ENCODE measurements at regions not wholly inside any gene's neighbourhood (a gene's known extent, or its start where the extent isn't known, plus 50 kb on each side); places are given as distances from the start of the nearest gene placed in this dataset.

DNA sequence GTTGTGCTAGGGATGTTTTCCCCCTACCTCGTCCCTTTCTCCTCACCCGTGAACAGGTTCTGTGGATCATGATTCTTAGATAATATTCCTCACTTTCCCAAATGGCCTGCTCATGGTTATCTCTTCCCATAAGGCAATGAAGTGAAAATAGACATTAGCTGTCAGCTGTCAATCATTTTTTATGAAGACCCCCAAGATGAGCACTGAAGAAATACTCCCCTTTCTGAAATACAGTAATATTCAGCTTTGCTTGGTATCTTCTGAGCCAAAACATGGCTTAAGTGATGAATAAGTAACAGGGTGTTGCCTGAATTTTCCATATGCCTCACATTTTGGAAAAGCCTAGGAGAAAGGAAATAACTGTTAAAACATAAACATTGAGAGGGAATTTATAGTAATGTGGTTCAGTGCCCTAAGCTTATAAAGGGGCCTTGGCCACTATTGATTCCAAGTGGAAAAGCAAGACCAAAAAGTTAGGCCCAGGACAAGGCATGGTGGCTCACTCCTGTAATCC lies 70.7 kb upstream of the NAP1L1 start:
- no peak overlapping the region for H3K27ac Mint-ChIP-seq
- no peak overlapping the region for H3K4me3 ChIP-seq (ENCODE audit: low read length)
- H3K27ac ChIP-seq (ENCODE audit: low read depth, low read length): no peak overlapping the region
- H3K4me1 Mint-ChIP-seq: peaks cover 5 to 28% (median 16%) of the 10 kb centered on the region in 7 donors
- ChIA-PET POLR2A (no interaction called here), CTCF (no interaction called here)
- peaks cover 0 to 4% (median 0%) of the 10 kb centered on the region in 11 donors for H3K9me3 Mint-ChIP-seq
- intact Hi-C loops (cut with micrococcal nuclease): loop anchor here (5.0 to 10.0 kb wide), 4 partner anchors 190 to 630 kb away; partner anchors contain the start of gene BBS10 (in 2 of the 2)
- H3K4me3 Mint-ChIP-seq: no peak overlapping the region
- no peaks in the 10 kb centered on the region for H3K27me3 ChIP-seq (ENCODE audit: control insufficient read depth in 2 of 2, insufficient read depth in 2 of 2, low read length in 2 of 2)
- DNase-seq (no peak), ATAC-seq (no peak)
- no peaks in the 10 kb centered on the region for H3K36me3 ChIP-seq (ENCODE audit: control insufficient read depth in 2 of 3, insufficient read depth in 3 of 3, low read length in 3 of 3)
- H3K36me3 Mint-ChIP-seq: no peaks in the 10 kb centered on the region
- H3K9me3 ChIP-seq (ENCODE audit: control insufficient read depth in 2 of 3, low read length in 3 of 3): no peaks in the 10 kb centered on the region
- no peaks in the 10 kb centered on the region for H3K27me3 Mint-ChIP-seq
- no peaks in the 10 kb centered on the region for H3K4me1 ChIP-seq (ENCODE audit: control insufficient read depth in 2 of 2, insufficient read depth in 2 of 2, low read length in 2 of 2)

DNA sequence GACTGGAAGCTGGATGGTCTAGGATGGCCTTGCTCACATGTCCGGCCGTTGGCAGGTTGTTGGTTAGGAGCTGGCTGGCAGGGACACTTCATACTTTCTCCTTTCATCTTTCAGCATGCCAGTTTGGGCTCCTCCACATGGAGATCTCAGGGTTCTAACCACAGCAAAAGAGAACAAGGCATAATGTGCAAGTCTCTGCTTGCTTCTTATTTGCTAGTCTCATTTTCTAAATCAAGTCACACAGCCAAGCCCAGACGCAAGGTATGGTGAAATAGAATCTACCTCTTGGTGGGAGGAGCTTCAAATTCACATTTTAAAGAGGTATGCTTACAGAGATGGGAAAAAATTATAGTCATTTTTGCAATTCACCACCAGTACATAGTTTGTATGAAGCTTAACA lies 69.1 kb upstream of the NAP1L1 start:
- H3K27ac ChIP-seq (ENCODE audit: low read depth, low read length): no peak overlapping the region
- H3K27me3 Mint-ChIP-seq: no peaks in the 10 kb centered on the region
- H3K9me3 Mint-ChIP-seq: peaks cover 0 to 4% (median 0%) of the 10 kb centered on the region in 11 donors
- DNase-seq: no peak
- H3K27me3 ChIP-seq (ENCODE audit: control insufficient read depth in 2 of 2, insufficient read depth in 2 of 2, low read length in 2 of 2): no peaks in the 10 kb centered on the region
- intact Hi-C loops (cut with micrococcal nuclease): loop anchor here (10.0 kb wide), 2 partner anchors 191 to 629 kb away; partner anchors contain the start of gene BBS10 (in 1 of the 2)
- no peaks in the 10 kb centered on the region for H3K36me3 Mint-ChIP-seq
- H3K4me1 ChIP-seq (ENCODE audit: control insufficient read depth in 2 of 2, insufficient read depth in 2 of 2, low read length in 2 of 2): no peaks in the 10 kb centered on the region
- no peaks in the 10 kb centered on the region for H3K9me3 ChIP-seq (ENCODE audit: control insufficient read depth in 2 of 3, low read length in 3 of 3)
- H3K36me3 ChIP-seq (ENCODE audit: control insufficient read depth in 2 of 3, insufficient read depth in 3 of 3, low read length in 3 of 3): no peaks in the 10 kb centered on the region
- peaks cover 4 to 15% (median 10%) of the 10 kb centered on the region in 7 donors for H3K4me1 Mint-ChIP-seq
- no peak for ATAC-seq
- H3K4me3 ChIP-seq (ENCODE audit: low read length): no peak overlapping the region
- ChIA-PET CTCF (no interaction called here), POLR2A (no interaction called here)
- no peak overlapping the region for H3K4me3 Mint-ChIP-seq
- no peak overlapping the region for H3K27ac Mint-ChIP-seq

DNA sequence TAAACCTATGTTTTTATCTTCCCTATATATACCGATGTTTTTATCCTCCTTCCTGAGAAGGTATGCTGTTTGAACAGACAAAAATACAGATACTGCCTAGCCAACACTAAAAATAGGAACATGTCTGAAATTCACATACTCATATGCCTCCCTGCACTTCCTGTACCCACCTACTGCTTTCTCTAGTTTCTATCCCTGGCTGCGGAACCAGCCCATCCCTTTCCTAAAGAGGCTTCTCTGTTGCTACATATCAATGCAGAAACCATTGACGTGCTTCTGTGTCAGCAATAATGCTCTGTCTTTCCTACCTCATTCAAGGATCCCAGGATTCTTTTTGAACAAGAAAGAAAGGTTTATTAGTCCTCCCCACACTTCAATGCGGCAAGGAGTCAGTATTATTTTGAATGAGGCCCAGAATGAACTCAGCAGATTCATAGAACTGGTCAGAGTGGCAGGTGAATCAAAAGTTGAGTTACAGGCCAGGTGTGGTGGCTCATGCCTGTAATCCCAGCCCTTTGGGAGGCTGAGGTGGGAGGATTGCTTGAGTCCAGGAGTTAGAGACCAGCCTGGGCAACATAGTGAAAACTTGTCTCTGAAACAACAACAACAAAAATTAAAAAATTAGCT lies 67.8 kb upstream of the NAP1L1 start:
- Histone ChIP-seq H3K4me1 (ENCODE audit: control insufficient read depth in 2 of 2, insufficient read depth in 2 of 2, low read length in 2 of 2) (no peaks in the 10 kb centered on the region), H3K4me3 (ENCODE audit: low read length) (no peak overlapping the region), H3K27me3 (ENCODE audit: control insufficient read depth in 2 of 2, insufficient read depth in 2 of 2, low read length in 2 of 2) (no peaks in the 10 kb centered on the region), H3K27ac (ENCODE audit: low read depth, low read length) (no peak overlapping the region), H3K36me3 (ENCODE audit: control insufficient read depth in 2 of 3, insufficient read depth in 3 of 3, low read length in 3 of 3) (no peaks in the 10 kb centered on the region), H3K9me3 (ENCODE audit: control insufficient read depth in 2 of 3, low read length in 3 of 3) (no peaks in the 10 kb centered on the region)
- CTCF ChIA-PET: no interaction called here
- peak overlapping the region in 1 of 10 donors; percentile 50 for H3K4me3 Mint-ChIP-seq
- DNase-seq (no peak), ATAC-seq (peak; percentile 44)
- no peaks in the 10 kb centered on the region for H3K36me3 Mint-ChIP-seq
- intact Hi-C loops (cut with micrococcal nuclease): loop anchor here (10.0 kb wide), 2 partner anchors 193 to 627 kb away; partner anchors contain the start of gene BBS10 (in 1 of the 2)
- H3K27me3 Mint-ChIP-seq: no peaks in the 10 kb centered on the region
- no peak overlapping the region for H3K27ac Mint-ChIP-seq
- POLR2A ChIA-PET: no interaction called here
- H3K9me3 Mint-ChIP-seq: peaks cover 0 to 4% (median 0%) of the 10 kb centered on the region in 11 donors
- H3K4me1 Mint-ChIP-seq: peaks cover 3 to 10% (median 6%) of the 10 kb centered on the region in 7 donors

DNA sequence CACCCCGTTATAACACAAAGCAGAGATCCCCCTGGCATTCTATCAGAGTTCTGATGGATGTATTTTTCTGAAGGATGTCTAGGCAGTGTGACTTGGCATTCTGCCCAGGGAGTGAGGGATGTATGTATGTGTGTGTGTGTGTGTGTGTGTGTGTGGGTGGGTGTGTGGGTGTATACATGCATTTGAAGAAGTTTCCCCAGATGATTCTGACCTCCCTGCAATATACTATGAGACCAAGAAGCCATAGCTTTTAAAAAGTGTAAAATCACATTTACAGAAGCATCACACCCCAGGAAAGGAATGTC lies 59.7 kb upstream of the NAP1L1 start:
- Mint-ChIP-seq H3K9me3 (no peaks in the 10 kb centered on the region), H3K27ac (peak overlapping the region in 6 of 9 donors; percentile 2 to 60 (median 22)), H3K4me1 (peaks cover 13 to 27% (median 23%) of the 10 kb centered on the region in 7 donors), H3K27me3 (no peaks in the 10 kb centered on the region), H3K4me3 (peak overlapping the region in 8 of 10 donors; percentile 1 to 58 (median 33)), H3K36me3 (no peaks in the 10 kb centered on the region)
- peaks cover 9 to 15% of the 10 kb centered on the region in 2 donors for H3K4me1 ChIP-seq (ENCODE audit: control insufficient read depth in 2 of 2, insufficient read depth in 2 of 2, low read length in 2 of 2)
- no peaks in the 10 kb centered on the region for H3K36me3 ChIP-seq (ENCODE audit: control insufficient read depth in 2 of 3, insufficient read depth in 3 of 3, low read length in 3 of 3)
- ChIA-PET POLR2A (no interaction called here), CTCF (no interaction called here)
- no peak overlapping the region for H3K4me3 ChIP-seq (ENCODE audit: low read length)
- DNase-seq: peak in 8 of 9 donors; percentile 8 to 57 (median 38)
- ATAC-seq: peak; percentile 50
- intact Hi-C loops (cut with micrococcal nuclease): loop anchor here in 1 of 2 donors (5.0 kb wide), 1 partner anchor 57 kb away; no protein-coding TSS in a partner anchor
- H3K27ac ChIP-seq (ENCODE audit: low read depth, low read length): no peak overlapping the region
- H3K9me3 ChIP-seq (ENCODE audit: control insufficient read depth in 2 of 3, low read length in 3 of 3): no peaks in the 10 kb centered on the region
- no peaks in the 10 kb centered on the region for H3K27me3 ChIP-seq (ENCODE audit: control insufficient read depth in 2 of 2, insufficient read depth in 2 of 2, low read length in 2 of 2)

DNA sequence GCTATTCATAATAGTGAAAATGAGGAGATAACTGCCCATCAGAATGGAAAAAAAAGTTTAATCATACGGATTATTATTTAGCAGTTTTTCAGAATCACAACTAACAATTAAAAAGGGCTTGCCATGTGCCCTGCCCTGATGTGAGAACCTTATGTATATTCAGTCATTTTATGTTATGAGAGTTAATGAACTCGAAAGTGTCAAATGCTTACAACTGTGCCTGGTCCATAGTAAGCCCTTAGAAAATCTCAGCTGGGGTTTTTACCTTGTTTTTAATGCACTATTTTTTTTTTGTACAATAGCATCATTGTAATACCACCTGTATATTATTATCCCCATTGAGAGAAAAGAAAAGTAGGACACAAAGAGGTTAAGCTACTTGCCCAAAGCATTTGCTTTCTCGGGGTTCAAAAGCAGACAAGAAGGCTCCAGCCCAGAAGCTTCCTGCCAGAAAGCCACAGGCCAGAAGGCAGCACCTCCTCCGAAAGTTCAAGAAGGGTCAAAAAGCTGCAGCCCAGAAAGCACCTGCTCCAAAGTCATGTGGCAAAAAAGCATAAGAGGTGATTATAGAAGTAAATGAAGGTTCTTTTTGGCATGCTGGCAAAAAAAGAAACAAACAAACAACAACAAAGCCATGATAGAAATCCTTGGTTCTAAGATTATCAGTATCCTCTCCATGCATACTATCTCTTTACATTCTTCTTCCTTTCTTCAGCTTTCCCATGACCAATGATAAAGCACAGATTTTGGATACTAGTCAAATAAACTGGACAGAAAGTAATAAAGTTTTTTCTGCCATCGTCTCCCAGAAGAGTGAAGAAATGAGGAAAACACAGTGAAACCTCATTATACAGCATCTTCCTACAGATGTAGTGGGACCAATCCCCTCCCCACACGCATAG lies 59.1 kb upstream of the NAP1L1 start:
- POLR2A ChIA-PET: interaction anchor here (0.5 to 0.6 kb wide), 2 partner anchors 110 to 237 kb away, joined by 3 to 4 read pairs; no protein-coding TSS in a partner anchor
- Mint-ChIP-seq H3K4me1 (peaks cover 13 to 27% (median 23%) of the 10 kb centered on the region in 7 donors), H3K27me3 (no peaks in the 10 kb centered on the region), H3K9me3 (peaks cover 0 to 3% (median 0%) of the 10 kb centered on the region in 11 donors), H3K27ac (peak overlapping the region in 7 of 9 donors; percentile 2 to 61 (median 23)), H3K4me3 (peak overlapping the region in 8 of 10 donors; percentile 1 to 58 (median 33)), H3K36me3 (no peaks in the 10 kb centered on the region)
- H3K36me3 ChIP-seq (ENCODE audit: control insufficient read depth in 2 of 3, insufficient read depth in 3 of 3, low read length in 3 of 3): no peaks in the 10 kb centered on the region
- intact Hi-C loops (cut with micrococcal nuclease): loop anchor here in 1 of 2 donors (5.0 kb wide), 1 partner anchor 56 kb away; no protein-coding TSS in a partner anchor
- H3K4me1 ChIP-seq (ENCODE audit: control insufficient read depth in 2 of 2, insufficient read depth in 2 of 2, low read length in 2 of 2): peaks cover 9 to 15% of the 10 kb centered on the region in 2 donors
- no peak overlapping the region for H3K4me3 ChIP-seq (ENCODE audit: low read length)
- ATAC-seq: peak; percentile 63
- H3K27ac ChIP-seq (ENCODE audit: low read depth, low read length): no peak overlapping the region
- CTCF ChIA-PET: interaction anchor here (0.6 kb wide), 1 partner anchor 325 kb away, joined by 3 read pairs; no protein-coding TSS in a partner anchor
- no peaks in the 10 kb centered on the region for H3K27me3 ChIP-seq (ENCODE audit: control insufficient read depth in 2 of 2, insufficient read depth in 2 of 2, low read length in 2 of 2)
- peak in 2 of 9 donors; percentile 17 to 25 for DNase-seq
- H3K9me3 ChIP-seq (ENCODE audit: control insufficient read depth in 2 of 3, low read length in 3 of 3): no peaks in the 10 kb centered on the region

DNA sequence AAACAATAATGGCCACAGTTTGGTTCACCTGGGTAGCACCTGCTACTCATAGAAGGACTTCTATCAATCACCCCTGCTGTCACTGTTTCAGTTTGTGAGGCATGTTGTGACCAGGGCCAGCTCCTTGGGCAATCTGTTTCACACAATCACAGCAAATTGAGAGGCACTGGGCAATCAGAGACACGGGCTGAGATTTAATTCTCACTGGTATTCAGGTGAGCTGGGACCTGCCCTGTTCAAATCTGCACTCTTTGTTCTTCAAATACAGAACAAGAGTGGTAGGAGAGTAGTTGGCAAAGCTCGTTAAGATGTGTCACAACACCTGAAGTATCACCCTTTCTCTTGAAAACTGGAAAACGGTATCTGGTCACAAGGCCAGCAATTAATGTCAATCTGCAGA lies 57.8 kb upstream of the NAP1L1 start:
- peaks cover 9 to 15% of the 10 kb centered on the region in 2 donors for H3K4me1 ChIP-seq (ENCODE audit: control insufficient read depth in 2 of 2, insufficient read depth in 2 of 2, low read length in 2 of 2)
- ATAC-seq (no peak), DNase-seq (no peak)
- no peak overlapping the region for H3K4me3 ChIP-seq (ENCODE audit: low read length)
- ChIA-PET CTCF (no interaction called here), POLR2A (no interaction called here)
- no peak overlapping the region for H3K4me3 Mint-ChIP-seq
- peaks cover 0 to 5% (median 0%) of the 10 kb centered on the region in 5 donors for H3K27me3 Mint-ChIP-seq
- H3K36me3 Mint-ChIP-seq: peaks cover 0 to 4% (median 0%) of the 10 kb centered on the region in 5 donors
- H3K36me3 ChIP-seq (ENCODE audit: control insufficient read depth in 2 of 3, insufficient read depth in 3 of 3, low read length in 3 of 3): no peaks in the 10 kb centered on the region
- peaks cover 13 to 27% (median 23%) of the 10 kb centered on the region in 7 donors for H3K4me1 Mint-ChIP-seq
- H3K27me3 ChIP-seq (ENCODE audit: control insufficient read depth in 2 of 2, insufficient read depth in 2 of 2, low read length in 2 of 2): no peaks in the 10 kb centered on the region
- H3K9me3 Mint-ChIP-seq: peaks cover 0 to 11% (median 0%) of the 10 kb centered on the region in 11 donors
- no peak overlapping the region for H3K27ac Mint-ChIP-seq
- no peaks in the 10 kb centered on the region for H3K9me3 ChIP-seq (ENCODE audit: control insufficient read depth in 2 of 3, low read length in 3 of 3)
- H3K27ac ChIP-seq (ENCODE audit: low read depth, low read length): no peak overlapping the region
- intact Hi-C loops (cut with micrococcal nuclease): loop anchor here in 1 of 2 donors (5.0 kb wide), 1 partner anchor 55 kb away; no protein-coding TSS in a partner anchor
